ENCODE measurements at regions not wholly inside any gene's neighbourhood (a gene's known extent, or its start where the extent isn't known, plus 50 kb on each side); places are given as distances from the start of the nearest gene placed in this dataset.

DNA sequence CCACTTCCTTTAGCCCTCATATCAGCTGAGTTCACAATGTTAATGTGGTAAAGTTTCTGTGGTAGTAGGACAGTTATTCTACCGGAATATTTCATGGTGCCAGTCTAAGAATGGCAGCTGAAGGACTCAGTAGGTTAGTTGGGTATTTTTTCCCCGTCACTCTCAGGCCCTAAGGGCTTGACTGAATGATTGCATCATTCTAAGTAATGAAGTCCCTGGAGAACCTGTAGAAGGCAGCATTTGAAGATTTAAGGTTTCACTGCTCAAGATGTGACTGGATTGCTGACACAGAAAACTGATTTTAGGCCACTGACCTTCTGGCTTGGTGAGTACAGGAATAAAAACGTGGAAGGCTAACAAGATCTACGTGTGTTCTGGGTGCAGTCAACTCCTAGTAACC lies 657.3 kb downstream of the PCDH19 start:
- in situ Hi-C loops (cut with HindIII; ENCODE audit: low pct_unique_long_range_greater_than_20kb, low sequenced_read_pairs) = no loop called here
- no peak for DNase-seq (ENCODE audit: low read depth)

DNA sequence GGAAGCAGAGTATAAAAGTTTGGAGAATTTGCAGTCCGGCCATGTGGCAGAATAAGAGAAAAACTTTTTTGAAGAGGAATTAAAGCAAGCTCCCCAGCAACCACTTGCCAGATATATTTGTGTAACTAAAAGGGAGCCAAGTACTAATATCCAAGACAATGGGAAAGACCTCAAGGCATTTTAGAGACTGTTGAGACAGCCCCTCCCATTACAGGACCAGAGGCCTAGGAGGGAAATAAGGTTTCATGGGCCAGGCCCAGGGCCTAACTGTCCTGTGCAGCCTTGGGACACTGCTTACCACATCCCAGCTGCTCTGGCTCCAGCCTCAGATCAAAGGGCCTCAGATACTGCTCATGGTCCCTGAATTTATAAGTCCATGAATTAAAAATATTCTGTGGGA lies 659.4 kb downstream of the PCDH19 start:
- no peak for DNase-seq (ENCODE audit: low read depth)
- in situ Hi-C loops (cut with HindIII; ENCODE audit: low pct_unique_long_range_greater_than_20kb, low sequenced_read_pairs) = no loop called here

DNA sequence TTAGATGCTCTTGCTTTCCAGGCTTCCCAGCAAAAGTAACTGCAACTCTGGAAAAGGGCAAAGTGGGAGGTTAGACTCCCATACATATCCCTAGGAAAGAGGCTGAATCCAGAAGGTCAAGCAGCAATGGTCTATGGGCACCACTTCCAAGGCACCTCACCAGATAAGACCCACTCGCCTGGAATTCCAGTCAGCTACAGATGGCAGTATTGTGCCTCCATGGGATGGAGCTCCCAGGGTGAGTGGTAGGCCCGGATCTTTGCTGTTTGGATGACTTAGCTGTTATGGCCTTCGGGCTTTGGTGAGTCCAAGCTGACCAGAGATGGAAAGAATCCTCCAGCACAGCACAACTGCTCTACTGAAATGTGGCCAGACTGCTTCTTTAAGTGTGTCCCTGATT lies 688.0 kb downstream of the PCDH19 start:
- no peak for DNase-seq (ENCODE audit: low read depth)
- in situ Hi-C loops (cut with HindIII; ENCODE audit: low pct_unique_long_range_greater_than_20kb, low sequenced_read_pairs) = no loop called here

DNA sequence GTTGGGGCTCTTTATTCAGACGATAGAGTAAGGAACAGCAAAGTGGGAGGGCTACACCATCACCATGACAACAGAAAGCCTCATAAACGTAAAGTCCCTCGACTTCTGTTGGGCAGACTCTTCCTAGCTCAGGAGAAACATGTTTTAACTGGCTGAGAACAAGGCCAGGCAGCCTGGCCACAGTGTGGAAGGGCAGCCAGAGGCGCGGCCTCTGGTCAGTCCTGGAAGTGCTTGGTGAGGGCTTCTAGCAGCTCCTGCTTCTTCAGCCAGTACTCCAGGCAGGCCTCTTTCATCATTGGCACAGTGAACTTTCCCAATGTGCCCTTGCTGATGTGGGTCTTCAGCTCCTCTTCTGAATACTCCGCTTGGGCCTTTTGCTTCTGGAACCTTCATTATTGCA lies 690.9 kb downstream of the PCDH19 start:
- in situ Hi-C loops (cut with HindIII; ENCODE audit: low pct_unique_long_range_greater_than_20kb, low sequenced_read_pairs) = no loop called here
- DNase-seq (ENCODE audit: low read depth) = no peak

DNA sequence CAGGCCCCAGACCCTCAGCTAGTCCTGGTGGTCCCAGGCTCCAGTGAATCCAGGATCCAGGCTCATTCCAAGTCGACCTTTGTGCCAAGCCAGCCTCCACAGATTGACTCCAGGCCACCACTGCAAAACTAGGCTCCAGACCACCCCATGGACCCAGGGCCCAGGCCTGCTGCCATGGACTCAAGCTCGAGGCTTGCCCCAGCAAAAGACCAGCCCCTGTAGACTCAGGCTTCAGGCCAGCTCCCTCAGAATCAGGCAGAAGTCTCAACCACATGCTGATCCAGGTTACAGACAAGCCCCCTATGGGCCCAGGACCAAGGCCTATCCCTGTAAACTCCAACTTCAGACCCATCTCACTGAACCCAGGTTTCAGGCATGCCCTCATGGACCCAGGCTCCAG lies 692.4 kb downstream of the PCDH19 start:
- no peak for DNase-seq (ENCODE audit: low read depth)
- in situ Hi-C loops (cut with HindIII; ENCODE audit: low pct_unique_long_range_greater_than_20kb, low sequenced_read_pairs) = no loop called here

DNA sequence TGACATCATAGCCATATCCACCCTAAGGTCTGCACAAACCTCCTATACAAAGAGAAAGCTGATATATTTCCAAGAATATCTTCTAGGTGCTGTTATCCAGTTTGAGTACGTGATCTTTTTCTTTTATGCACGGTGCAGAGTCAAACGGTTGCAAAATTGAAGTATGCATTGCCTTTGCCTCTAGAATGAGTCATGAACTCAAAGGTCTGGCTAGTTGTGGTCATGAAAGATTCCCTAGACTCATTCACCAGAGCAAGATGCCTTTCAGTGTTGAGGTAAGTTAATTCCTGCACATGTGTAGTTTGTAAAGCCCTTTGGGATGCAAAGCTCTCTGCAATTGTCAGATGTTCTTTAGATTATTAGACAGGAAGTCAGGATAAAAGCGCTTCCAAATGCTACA lies 704.4 kb downstream of the PCDH19 start:
- DNase-seq (ENCODE audit: low read depth) = no peak
- in situ Hi-C loops (cut with HindIII; ENCODE audit: low pct_unique_long_range_greater_than_20kb, low sequenced_read_pairs) = no loop called here

DNA sequence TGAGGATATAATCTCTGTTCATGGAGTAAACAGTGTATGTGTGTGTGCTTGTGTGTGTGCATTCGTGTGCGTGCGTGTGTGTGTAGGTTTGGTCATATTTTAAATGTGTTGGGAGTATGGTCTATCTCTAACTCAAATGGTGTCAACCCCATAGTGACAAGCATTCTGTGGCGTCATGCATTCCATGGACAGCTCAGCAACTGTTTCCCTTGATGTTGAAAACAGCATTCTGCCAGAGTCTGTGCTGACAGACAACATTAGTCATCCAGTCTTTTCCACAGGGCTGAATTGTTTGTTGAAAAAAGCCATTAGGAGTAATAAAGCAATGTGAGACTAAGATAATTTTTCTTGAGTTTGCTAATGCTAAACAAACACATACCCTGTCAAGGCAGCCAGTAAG lies 706.6 kb downstream of the PCDH19 start:
- in situ Hi-C loops (cut with HindIII; ENCODE audit: low pct_unique_long_range_greater_than_20kb, low sequenced_read_pairs) = no loop called here

DNA sequence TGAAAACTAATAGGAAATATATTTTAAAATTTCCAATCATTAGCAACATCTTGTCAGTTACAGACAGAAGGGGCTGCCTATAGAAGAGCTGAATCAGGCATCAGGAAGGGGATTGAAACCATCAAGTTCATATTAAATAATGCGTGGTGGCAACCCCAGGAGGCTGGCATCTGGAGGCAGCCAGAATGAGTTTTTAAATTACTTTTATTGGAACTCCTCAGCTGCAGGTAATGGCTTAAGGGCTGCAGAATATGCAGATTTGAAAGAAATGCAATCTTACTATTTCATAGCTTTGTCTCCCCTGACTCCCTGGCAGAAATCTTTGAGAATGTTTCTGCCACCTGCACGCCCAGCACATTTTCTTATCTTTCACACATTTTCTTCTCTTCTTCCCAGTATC lies 711.6 kb downstream of the PCDH19 start:
- in situ Hi-C loops (cut with HindIII; ENCODE audit: low pct_unique_long_range_greater_than_20kb, low sequenced_read_pairs) = no loop called here
- no peak for DNase-seq (ENCODE audit: low read depth)

More for the DNA sequence above, 706.6 kb downstream of the PCDH19 start:
- no peak for DNase-seq (ENCODE audit: low read depth)

DNA sequence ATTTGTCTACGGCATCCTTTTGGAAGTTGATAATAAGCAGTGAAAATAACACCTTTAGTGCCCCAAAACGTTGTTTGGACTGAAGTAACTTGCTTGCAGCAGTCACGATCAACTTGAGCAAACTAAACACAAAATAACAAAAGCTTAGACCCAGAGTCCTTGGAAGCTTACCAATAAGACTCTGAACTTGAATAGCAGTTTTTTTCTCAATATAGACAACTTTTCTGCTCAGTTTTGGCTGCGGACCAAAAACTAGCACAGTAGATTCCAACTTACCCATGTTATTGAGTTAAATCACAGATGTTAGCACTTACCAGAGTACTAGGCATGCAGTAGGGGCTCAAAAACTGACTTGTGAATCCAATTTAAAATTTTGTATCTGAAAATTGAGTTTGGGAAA lies 746.9 kb downstream of the PCDH19 start:
- in situ Hi-C loops (cut with HindIII; ENCODE audit: low pct_unique_long_range_greater_than_20kb, low sequenced_read_pairs) = no loop called here
- no peak for DNase-seq (ENCODE audit: low read depth)

DNA sequence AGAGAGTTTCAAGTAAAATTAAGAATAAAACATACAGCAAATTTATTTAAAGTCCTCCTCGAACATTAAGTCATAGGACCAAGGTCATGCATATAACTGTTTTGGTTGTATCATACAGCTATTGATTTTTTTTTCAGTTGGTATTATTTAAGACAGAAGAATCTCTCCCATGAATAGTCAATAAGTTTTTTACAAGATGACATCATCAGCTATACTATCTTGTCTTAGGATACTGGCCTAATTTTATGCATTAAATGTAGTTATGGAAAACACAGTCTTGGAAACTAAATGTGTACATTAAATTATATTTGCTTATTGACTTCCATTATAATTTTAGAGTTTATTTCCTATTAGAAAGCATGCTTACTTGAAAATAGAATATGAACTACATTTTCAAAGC lies 755.9 kb downstream of the PCDH19 start:
- DNase-seq (ENCODE audit: low read depth) = no peak
- in situ Hi-C loops (cut with HindIII; ENCODE audit: low pct_unique_long_range_greater_than_20kb, low sequenced_read_pairs) = no loop called here

DNA sequence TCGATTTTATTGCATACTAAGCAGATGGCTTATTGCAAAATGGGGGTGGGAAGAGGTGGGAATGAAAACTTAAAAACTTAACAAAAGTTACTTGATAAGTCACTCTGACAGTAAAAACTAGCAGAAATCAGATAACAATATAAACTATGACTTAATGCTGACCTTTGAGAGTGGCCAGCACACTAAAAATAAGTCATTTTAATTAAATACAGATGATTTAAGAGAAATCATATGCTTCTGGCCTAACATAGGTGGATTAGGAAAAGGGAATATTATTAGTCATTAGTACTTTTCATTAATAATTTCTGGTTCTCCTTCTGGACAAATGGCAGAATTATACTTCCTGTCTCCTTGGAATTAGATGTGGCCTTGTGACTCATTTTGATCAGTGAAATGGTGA lies 756.7 kb downstream of the PCDH19 start:
- in situ Hi-C loops (cut with HindIII; ENCODE audit: low pct_unique_long_range_greater_than_20kb, low sequenced_read_pairs) = no loop called here
- DNase-seq (ENCODE audit: low read depth) = no peak

DNA sequence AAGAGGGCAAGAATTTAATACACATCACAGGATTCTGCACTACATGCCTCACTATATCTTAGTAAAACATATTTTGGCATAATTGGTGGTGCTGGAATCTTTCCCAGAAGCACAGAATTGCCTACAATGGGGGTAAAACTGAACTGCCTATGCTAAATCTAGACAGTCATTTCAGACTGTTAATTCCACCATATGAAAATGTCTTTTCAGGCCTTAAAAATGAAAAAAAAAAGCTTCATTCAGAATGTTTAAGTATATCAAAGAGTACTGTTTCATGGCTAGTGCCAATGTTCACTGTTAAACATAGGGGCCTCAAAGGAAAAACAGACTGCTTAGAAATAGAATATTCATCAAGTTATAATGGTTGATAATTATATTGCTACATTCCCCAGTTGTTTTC lies 797.0 kb downstream of the PCDH19 start:
- in situ Hi-C loops (cut with HindIII; ENCODE audit: low pct_unique_long_range_greater_than_20kb, low sequenced_read_pairs) = no loop called here

DNA sequence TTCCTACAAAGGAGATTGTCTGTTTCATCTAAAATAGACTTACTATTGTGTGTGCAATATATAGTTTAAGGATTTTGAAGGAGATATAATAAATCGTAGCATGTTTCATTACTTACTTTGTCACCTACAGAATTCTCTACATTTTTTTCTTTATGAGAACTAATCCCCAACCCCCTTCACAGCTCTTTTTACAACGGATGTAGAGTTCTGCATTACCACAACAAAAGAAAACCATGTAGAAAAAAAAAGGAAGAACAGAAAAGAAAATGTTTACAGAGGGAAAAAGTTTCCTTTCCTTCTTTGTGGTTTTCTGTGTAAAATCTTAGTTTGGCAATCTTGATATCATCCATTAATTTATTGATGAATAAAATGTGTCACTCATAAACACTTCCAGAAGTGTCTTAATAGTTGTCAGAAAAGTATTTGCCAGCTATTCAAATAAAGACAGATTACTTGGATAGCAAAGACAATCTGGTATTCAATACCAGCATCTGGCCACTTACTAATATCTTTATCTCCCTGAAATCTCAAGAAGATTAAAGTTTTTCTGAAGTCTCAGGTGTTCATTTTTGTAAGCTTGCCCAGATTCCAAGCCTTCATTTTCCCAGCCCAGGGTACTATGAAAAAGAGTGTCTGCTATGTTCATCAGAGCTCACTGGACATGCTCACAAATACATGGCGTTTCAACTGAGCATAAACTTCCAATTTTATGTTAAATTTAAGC lies 806.8 kb downstream of the PCDH19 start:
- DNase-seq (ENCODE audit: low read depth) = no peak
- in situ Hi-C loops (cut with HindIII; ENCODE audit: low pct_unique_long_range_greater_than_20kb, low sequenced_read_pairs) = no loop called here

More for the DNA sequence above, 797.0 kb downstream of the PCDH19 start:
- DNase-seq (ENCODE audit: low read depth) = no peak

DNA sequence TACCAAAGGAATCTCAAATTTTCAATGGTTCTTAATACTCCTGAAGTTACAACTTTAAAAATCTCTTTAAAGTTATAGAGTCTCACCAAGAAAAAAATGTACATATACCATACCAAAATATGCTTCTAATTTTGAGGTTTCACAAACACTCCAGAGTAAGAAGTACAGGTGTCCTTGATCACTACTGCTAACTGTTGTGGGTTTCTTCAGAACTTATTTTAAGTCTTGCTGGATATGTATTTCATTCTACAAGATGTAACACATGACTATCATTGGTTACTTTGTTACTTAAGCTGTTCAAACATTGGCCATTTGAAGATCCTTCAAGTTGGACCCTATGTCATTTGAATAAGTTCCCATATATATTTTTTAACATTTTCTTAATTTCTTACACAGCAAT lies 808.0 kb downstream of the PCDH19 start:
- no peak for DNase-seq (ENCODE audit: low read depth)
- in situ Hi-C loops (cut with HindIII; ENCODE audit: low pct_unique_long_range_greater_than_20kb, low sequenced_read_pairs) = no loop called here

DNA sequence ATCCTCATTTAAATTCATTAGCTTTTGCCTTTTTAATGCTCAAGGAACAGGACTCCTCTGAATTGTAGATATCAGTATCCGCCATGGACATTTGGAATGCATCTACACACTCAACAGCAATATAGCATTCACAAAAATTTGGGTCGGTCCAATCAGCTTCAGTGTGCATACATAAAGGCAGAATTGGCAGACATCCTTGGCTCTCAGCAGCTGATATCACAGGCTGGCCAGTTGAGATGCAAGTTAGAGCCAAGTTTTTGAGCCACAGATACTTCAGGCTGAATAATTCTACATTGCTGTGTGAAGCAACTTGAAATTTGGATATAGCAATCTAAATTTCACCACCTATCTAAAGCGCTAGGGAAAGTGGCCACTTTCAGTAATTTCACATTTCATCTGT lies 821.1 kb downstream of the PCDH19 start:
- in situ Hi-C loops (cut with HindIII; ENCODE audit: low pct_unique_long_range_greater_than_20kb, low sequenced_read_pairs) = no loop called here

DNA sequence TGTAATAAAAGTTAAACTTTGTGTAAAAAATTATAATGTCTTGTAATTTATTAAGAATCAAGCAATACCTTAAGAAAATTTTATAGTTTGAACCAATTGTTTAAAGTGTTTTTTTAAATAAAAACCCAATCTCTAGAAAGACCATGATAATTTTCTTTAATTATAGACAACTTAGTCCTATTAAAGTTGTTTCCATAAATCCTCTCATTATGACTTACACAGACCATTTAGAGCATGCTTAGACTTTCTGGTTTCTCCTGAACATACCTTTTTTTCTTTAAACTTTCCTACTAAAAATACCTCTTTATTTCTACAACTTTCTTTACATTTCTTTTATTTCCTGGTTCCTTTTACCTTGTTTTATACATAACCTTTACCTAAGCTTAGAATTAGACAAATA lies 837.4 kb downstream of the PCDH19 start:
- in situ Hi-C loops (cut with HindIII; ENCODE audit: low pct_unique_long_range_greater_than_20kb, low sequenced_read_pairs) = no loop called here
- DNase-seq (ENCODE audit: low read depth) = no peak

More for the DNA sequence above, 821.1 kb downstream of the PCDH19 start:
- DNase-seq (ENCODE audit: low read depth) = no peak

DNA sequence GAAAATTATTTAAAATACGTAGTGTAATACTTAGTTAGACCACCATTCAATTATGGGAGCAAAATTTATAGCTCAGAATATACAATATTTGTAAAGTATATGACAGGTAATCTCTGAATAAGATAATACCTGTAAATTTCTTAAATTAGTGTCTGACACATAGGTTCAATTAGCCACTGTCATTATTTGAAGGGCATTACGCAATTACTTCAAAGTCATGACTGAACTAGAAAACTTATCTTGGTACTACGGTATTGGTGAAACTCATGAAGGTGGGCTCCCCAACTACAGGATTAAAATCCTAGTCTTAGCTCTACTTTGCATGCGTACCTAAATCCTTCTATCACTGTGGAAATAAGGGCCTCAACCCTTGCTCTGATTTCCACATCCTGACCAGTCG lies 860.7 kb downstream of the PCDH19 start:
- no peak for DNase-seq (ENCODE audit: low read depth)
- in situ Hi-C loops (cut with HindIII; ENCODE audit: low pct_unique_long_range_greater_than_20kb, low sequenced_read_pairs) = no loop called here

DNA sequence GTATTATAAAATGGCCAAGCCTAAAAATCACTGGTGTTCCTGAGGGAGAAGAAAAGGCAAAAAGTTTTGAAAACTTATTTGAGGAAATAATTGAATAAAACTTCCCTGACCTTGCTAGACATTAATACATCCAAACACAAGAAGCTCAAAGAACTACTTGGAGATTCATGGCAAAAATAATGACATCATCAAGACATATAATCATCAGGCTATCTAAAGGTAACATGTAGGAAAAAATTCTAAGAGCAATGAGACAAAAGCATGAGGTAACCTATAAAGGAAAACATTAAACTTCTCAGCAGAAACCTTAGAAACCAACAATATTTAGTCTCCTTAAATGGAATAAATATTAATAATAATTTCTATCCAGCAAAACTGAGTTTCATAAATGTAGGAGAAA lies 887.6 kb downstream of the PCDH19 start:
- in situ Hi-C loops (cut with HindIII; ENCODE audit: low pct_unique_long_range_greater_than_20kb, low sequenced_read_pairs) = no loop called here
- DNase-seq (ENCODE audit: low read depth) = no peak

DNA sequence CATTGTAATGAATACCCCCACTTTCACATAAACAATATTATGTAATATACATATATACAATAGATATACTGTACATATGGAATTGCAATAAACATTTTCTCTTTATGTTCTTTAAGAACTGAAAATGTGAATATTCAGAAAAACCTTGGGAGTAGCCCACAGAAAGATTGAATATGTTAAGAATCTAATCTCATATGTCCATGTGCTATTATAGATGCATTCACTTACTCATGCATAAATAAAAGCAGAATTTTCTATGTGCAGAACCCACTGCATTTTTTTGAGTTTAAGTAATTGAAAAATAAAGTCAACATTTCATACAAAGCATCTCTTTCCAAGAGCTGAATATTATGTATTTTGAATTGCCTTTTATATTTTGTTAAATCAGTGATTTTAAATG lies 902.3 kb downstream of the PCDH19 start:
- no peak for DNase-seq (ENCODE audit: low read depth)
- in situ Hi-C loops (cut with HindIII; ENCODE audit: low pct_unique_long_range_greater_than_20kb, low sequenced_read_pairs) = no loop called here

DNA sequence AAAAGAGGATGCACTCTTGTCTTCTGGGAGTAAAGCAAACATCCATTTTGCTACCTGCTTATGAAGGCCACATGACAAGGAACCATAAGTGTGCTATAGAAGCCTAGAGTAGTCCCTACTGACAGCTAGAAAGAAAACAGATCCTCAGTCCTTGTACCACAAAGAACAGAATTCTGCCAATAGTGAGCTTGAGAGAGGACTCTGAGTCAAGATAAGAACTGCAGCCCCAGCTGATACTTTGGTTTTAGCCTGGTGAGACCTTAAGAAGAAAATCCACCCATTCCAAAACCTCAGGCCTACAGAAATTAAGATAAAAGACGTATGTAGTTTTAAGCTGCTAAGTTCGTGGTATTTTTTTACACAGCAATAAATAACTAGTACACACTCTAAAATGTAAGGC lies 914.6 kb downstream of the PCDH19 start:
- in situ Hi-C loops (cut with HindIII; ENCODE audit: low pct_unique_long_range_greater_than_20kb, low sequenced_read_pairs) = no loop called here
- no peak for DNase-seq (ENCODE audit: low read depth)

DNA sequence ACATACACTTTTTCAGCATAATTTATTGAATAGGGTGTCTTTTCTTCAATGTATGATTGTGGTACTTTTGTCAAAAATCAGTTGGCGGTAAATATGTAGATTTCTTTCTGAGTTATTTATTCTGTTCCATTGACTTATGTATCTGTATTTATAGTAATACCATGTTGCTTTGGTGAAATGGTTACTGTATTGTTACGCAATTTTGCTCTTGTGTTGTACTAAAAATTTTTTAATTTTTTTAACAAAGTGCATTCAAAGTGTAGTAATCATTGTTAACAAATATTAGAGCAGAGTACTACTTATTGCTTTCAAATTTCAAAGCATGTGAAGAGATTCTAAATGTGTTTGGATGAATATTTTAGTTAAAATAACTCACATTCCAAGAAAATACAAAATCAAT lies 915.4 kb downstream of the PCDH19 start:
- in situ Hi-C loops (cut with HindIII; ENCODE audit: low pct_unique_long_range_greater_than_20kb, low sequenced_read_pairs) = no loop called here

More for the DNA sequence above, 915.4 kb downstream of the PCDH19 start:
- DNase-seq (ENCODE audit: low read depth) = no peak
